OCI-LY1 (cell line): ENCODE measurements at regions not wholly inside any gene's neighbourhood (a gene's known extent, or its start where the extent isn't known, plus 50 kb on each side); places are given as distances from the start of the nearest gene placed in this dataset.

Source experiments
- H2AFZ ChIP-seq: fragments of 200-600 bp; sonication (generic), shearing (Covaris generic); 2 replicates; pipeline ENCODE4 v1.6.0; 2014; ENCODE audit warnings: antibody characterized with exemption, mild to moderate bottlenecking, low read length
- H3F3A ChIP-seq: fragments of 200-600 bp; sonication (generic), shearing (Covaris generic); 2 replicates; pipeline ENCODE4 v1.6.0; 2014; ENCODE audit warnings: mild to moderate bottlenecking, antibody characterized with exemption, low read length, moderate library complexity; ENCODE audit not compliant: insufficient read depth
- H3K27ac ChIP-seq: fragments of 200-600 bp; sonication (generic); 2 replicates; pipeline ENCODE4 v1.5.1; 2014; ENCODE audit warnings: low read length, mixed run types, mild to moderate bottlenecking, low read depth; ENCODE audit not compliant: poor library complexity, severe bottlenecking
- H3K27me3 ChIP-seq: fragments of 200-600 bp; sonication (generic); 2 replicates; pipeline ENCODE4 v1.6.0; 2014; ENCODE audit warnings: antibody characterized with exemption, mild to moderate bottlenecking, low read length, moderate library complexity; ENCODE audit not compliant: insufficient read depth
- H3K36me3 ChIP-seq: fragments of 200-600 bp; sonication (generic); 2 replicates; pipeline ENCODE4 v1.6.1; 2014; ENCODE audit warnings: mild to moderate bottlenecking, antibody characterized with exemption, low read length, moderate library complexity, mixed read lengths; ENCODE audit not compliant: insufficient read depth
- H3K4me1 ChIP-seq: fragments of 200-600 bp; sonication (generic); 2 replicates; pipeline ENCODE4 v1.5.1; 2014; ENCODE audit warnings: mild to moderate bottlenecking, low read length, moderate library complexity; ENCODE audit not compliant: insufficient read depth, severe bottlenecking
- H3K4me2 ChIP-seq: fragments of 200-600 bp; sonication (generic), shearing (Covaris generic); 2 replicates; pipeline ENCODE4 v1.6.1; 2014; ENCODE audit warnings: low read length
- H3K4me3 ChIP-seq: fragments of 200-600 bp; sonication (generic); 2 replicates; pipeline ENCODE4 v1.5.1; 2014; ENCODE audit warnings: low read length, low read depth, mild to moderate bottlenecking, mixed read lengths; ENCODE audit not compliant: poor library complexity, severe bottlenecking
- H3K79me2 ChIP-seq: fragments of 200-600 bp; shearing (Covaris generic); 2 replicates; pipeline ENCODE4 v1.6.1; 2016; ENCODE audit warnings: mixed run types, low read length, mixed read lengths; ENCODE audit not compliant: insufficient read depth
- H3K9ac ChIP-seq: fragments of 200-600 bp; sonication (generic), shearing (Covaris generic); 2 replicates; pipeline ENCODE4 v1.6.1; 2014; ENCODE audit warnings: mild to moderate bottlenecking, low read length, mixed read lengths
- H3K9me2 ChIP-seq: fragments of 200-600 bp; sonication (generic), shearing (Covaris generic); 2 replicates; pipeline ENCODE4 v1.6.1; 2014; ENCODE audit warnings: low read depth, mild to moderate bottlenecking, low read length, mixed read lengths
- H3K9me3 ChIP-seq: fragments of 200-600 bp; shearing (Covaris generic); 2 replicates; pipeline ENCODE4 v1.6.1; 2014; ENCODE audit warnings: low read length, mixed read lengths
- H4K20me1 ChIP-seq: fragments of 200-600 bp; sonication (generic), shearing (Covaris generic); 2 replicates; pipeline ENCODE4 v1.6.0; 2016; ENCODE audit warnings: mild to moderate bottlenecking, low read length; ENCODE audit not compliant: insufficient read depth
- EZH2 ChIP-seq: fragments of 200-600 bp; sonication (generic), shearing (Covaris generic); IDR thresholded peaks from 2 replicates; pipeline ENCODE4 v1.8.0; 2017; ENCODE audit warnings: borderline replicate concordance, mixed run types, mild to moderate bottlenecking, antibody characterized with exemption, low read length, moderate library complexity, mixed read lengths
- TF ChIP-seq, protein P1 (sequence below): fragments of 200-600 bp; sonication (generic), shearing (Covaris generic); IDR thresholded peaks from 2 replicates; pipeline ENCODE4 v1.5.1; 2017; ENCODE audit warnings: mild to moderate bottlenecking, antibody characterized with exemption, low read length, moderate library complexity, mixed read lengths

DNA sequence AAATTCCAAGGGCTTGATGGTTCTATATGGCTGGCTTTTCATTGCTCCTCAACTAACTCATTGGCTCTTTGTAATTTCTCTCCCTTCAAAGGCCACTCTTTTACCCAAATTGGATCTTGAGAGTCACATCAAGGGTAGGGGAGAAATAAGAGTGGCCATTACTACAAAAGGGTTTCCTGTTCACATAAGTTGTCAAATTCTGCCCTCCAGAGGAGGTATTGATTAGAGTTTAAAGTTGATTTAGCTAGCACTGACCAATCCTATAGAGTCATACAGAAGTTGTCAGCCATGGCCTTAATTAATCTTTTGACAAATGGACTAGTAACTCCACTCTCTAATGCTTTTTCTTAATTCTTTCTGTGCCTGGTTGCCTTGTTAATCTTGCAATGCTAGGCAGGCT, 336.0 kb downstream of the RPS4Y2 start:
- Histone ChIP-seq H4K20me1 (no peaks in the 10 kb centered on the region), H3K36me3 (no peaks in the 10 kb centered on the region)

DNA sequence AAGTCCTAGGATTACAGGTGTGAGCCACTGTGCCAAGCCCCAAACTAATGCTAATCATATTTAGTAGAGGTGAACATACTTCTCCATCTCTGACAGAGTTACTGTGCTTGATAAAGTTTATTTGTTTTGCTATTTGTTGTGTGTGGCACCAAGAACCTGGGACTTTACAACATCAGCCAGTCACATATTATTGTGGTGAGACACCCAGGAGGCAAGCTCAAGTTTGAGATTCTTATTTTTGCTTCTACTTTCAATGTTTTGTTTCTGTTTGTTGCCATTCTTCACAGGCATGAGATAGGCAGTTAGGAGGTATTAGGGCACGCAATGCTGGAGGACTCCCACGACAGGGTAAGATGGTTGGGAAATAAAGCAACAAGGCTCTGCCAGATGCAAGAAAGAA, 346.6 kb downstream of the RPS4Y2 start:
- Histone ChIP-seq H4K20me1 (no peaks in the 10 kb centered on the region), H3K27me3 (no peaks in the 10 kb centered on the region), H2AFZ (no peak overlapping the region)

More for the DNA sequence above, 336.0 kb downstream of the RPS4Y2 start:
- Histone ChIP-seq H3K9me3 (no peaks in the 10 kb centered on the region), H3K4me2 (no peak overlapping the region), H3K79me2 (no peaks in the 10 kb centered on the region), H2AFZ (no peak overlapping the region), H3K27me3 (no peaks in the 10 kb centered on the region), H3K9ac (no peak overlapping the region), H3F3A (no peaks in the 10 kb centered on the region), H3K9me2 (no peaks in the 10 kb centered on the region), H3K27ac (no peak overlapping the region), H3K4me1 (no peaks in the 10 kb centered on the region), H3K4me3 (no peak overlapping the region)
- no peak for TF ChIP-seq EZH2
- TF ChIP-seq, protein P1, sequence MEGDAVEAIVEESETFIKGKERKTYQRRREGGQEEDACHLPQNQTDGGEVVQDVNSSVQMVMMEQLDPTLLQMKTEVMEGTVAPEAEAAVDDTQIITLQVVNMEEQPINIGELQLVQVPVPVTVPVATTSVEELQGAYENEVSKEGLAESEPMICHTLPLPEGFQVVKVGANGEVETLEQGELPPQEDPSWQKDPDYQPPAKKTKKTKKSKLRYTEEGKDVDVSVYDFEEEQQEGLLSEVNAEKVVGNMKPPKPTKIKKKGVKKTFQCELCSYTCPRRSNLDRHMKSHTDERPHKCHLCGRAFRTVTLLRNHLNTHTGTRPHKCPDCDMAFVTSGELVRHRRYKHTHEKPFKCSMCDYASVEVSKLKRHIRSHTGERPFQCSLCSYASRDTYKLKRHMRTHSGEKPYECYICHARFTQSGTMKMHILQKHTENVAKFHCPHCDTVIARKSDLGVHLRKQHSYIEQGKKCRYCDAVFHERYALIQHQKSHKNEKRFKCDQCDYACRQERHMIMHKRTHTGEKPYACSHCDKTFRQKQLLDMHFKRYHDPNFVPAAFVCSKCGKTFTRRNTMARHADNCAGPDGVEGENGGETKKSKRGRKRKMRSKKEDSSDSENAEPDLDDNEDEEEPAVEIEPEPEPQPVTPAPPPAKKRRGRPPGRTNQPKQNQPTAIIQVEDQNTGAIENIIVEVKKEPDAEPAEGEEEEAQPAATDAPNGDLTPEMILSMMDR, result no peak

DNA sequence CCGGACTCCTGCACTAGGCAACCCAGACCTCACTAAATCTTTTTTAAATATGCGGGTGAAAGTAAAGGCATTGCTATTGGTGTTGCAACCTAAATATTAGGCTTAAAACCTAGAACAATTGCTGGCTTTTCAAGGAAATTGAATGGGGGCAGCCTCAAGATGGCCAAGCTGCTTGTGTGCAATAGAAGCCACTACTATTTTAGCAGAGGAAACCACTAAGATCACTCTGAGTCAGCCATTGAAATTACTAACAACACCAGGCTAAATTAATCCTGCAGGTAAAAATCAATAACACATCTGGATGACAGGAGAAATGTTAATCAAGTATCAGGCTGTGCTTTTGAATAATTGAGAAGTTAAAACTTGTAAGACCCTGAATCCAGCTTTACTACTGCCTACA, 348.0 kb downstream of the RPS4Y2 start:
- Histone ChIP-seq H3K4me2 (no peak overlapping the region), H3K9me3 (no peaks in the 10 kb centered on the region), H3K27me3 (no peaks in the 10 kb centered on the region), H3F3A (no peaks in the 10 kb centered on the region), H3K4me1 (no peaks in the 10 kb centered on the region), H3K4me3 (no peak overlapping the region), H4K20me1 (no peaks in the 10 kb centered on the region), H3K27ac (no peak overlapping the region), H3K36me3 (no peaks in the 10 kb centered on the region), H3K79me2 (no peaks in the 10 kb centered on the region), H2AFZ (no peak overlapping the region), H3K9me2 (no peaks in the 10 kb centered on the region), H3K9ac (no peak overlapping the region)
- TF ChIP-seq EZH2, result no peak
- TF ChIP-seq, protein P1, result no peak

More for the DNA sequence above, 346.6 kb downstream of the RPS4Y2 start:
- H3K27ac ChIP-seq, result no peak overlapping the region
- no peaks in the 10 kb centered on the region for H3K4me1 ChIP-seq
- H3K79me2 ChIP-seq, result no peaks in the 10 kb centered on the region
- no peaks in the 10 kb centered on the region for H3K9me3 ChIP-seq
- H3K4me3 ChIP-seq, result no peak overlapping the region
- no peak overlapping the region for H3K9ac ChIP-seq
- no peaks in the 10 kb centered on the region for H3K9me2 ChIP-seq
- no peak overlapping the region for H3K4me2 ChIP-seq
- TF ChIP-seq, protein P1, result no peak
- no peak for TF ChIP-seq EZH2
- H3F3A ChIP-seq, result no peaks in the 10 kb centered on the region
- no peaks in the 10 kb centered on the region for H3K36me3 ChIP-seq
